HG02610 (cell line): ENCODE measurements at regions not wholly inside any gene's neighbourhood (a gene's known extent, or its start where the extent isn't known, plus 50 kb on each side); places are given as distances from the start of the nearest gene placed in this dataset.
"Not testable (repeated sequence)": the region's sequence is repeated elsewhere in the genome, so short reads cannot be mapped to it uniquely, and the experiment has no call there.

ENCODE experiments used
- ATAC-seq: cut with Tn5 transposase; IDR thresholded peaks from one replicate; pipeline ENCODE4 v1.9.1; 2021; ENCODE audit warnings: mild to moderate bottlenecking, moderate library complexity; ENCODE audit not compliant: unreplicated experiment

DNA sequence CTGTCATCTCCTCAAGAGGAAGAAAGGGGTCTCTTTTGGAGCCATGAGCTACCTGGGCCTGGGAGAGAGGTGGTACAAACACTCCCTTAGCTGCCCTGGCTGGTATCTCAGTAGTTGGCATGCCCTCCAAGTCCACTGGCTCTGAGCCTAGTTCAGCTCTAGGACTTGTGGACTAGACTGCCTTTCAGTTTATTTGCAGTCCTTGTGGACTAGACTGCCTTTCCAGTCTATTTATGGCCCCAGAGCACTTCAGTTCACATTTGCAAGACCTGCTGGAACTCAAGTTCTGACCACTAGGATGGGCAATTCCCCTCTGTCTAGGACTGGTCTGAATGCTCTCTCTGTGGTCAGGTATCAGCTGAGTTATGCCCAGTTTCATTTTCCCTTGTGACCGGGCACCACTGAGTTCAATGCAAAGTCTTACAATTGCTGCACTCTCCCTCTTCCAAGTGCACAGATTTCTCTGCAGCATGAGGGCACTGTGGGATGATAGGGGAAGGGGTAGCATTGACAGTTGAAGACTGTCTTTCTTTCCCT is 1019.0 kb downstream of the TAF11L14 start:
- ATAC-seq: peak; percentile 77

DNA sequence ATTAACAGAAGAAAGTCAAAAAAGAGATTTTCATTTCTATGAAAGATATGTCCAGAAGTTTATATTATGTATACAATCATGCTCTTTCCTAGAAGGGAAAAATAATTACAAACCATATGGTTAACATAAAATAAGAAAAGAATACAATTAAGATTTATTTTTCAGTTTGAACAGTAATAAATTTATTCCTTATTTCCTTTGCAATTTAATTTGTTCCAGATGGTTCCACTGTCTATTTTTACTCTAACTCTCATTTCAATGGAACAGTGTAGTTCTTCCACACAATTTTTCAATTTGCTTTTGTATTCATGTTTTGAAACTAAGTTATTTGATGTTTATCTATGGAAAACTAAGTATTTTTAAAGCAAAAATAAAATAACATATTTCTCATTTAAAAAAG is 1026.3 kb downstream of the TAF11L14 start:
- ATAC-seq: no peak

DNA sequence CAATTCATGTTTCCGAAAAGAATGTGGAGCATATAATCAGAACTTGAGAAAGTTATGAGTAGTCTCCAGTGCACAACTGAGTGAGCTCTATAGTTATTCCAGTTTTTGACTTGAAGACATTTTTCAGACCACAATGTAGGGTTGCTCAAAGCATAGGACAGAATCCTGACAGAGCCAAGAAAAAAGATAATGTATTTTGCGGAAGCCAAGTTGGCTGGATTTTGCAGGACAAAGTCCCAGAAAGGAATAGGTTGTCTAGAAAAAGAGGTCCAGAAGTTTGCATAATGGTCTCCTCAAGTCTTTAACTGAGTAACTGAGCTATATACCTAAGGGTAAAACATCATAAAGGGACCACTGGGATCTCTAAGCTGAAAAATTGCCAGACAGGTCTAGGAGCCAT is 1028.0 kb downstream of the TAF11L14 start:
- no peak for ATAC-seq

DNA sequence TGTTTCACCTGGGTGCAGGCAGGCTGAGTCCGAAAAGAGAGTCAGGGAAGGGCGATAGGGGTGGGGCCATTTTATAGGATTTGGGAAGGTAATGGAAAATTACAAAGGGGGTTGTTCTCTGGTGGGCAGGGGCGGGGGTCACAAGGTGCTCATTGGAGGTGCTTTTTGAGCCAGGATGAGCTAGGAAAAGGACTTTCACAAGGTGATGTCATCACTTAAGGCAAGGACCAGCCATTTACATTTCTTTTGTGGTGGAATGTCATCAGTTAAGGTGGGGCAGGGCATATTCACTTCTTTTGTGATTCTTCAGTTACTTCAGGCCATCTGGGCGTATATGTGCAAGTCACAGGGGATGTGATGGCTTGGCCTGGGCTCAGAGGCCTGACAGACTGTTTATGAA is 1040.0 kb downstream of the TAF11L14 start:
- not testable (repeated sequence) for ATAC-seq

DNA sequence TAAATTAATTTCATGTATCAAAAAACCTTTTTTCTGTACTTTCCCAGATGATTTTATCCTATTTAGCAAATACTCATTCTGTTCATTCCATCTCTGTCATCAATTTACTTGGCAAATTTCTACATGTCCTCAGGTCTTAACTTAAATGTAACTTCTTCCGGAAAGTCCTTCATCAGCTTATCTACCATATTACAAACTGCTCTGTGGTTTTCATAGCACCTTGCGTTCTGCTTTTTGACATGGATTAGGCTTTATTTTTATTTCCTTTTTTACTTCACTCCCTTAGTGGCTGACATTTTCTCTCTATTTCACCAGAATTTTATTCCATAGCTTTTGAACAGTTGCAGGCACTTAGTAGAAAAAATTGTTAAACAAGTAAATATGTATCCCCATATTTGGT is 1040.8 kb downstream of the TAF11L14 start:
- ATAC-seq: no peak

DNA sequence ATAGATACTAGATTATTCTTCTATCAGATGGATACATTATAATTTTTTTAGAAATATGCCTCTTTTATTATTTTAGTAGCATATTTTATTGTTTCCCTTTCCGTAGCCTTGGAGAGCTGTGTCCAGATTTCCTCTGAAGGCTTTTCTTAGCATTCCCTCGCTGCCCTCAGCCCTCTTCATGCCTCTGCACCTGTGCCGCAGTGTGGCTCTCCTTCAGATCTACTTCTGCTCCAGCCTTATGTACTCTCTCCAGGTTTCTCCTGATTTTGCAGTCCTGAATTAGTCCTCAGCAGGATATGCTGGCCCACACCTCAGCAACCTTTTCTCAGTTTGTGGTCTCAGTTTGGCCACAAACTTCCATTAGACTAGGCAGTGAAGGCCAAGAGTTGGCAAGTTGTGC is 1052.0 kb downstream of the TAF11L14 start:
- ATAC-seq: no peak

DNA sequence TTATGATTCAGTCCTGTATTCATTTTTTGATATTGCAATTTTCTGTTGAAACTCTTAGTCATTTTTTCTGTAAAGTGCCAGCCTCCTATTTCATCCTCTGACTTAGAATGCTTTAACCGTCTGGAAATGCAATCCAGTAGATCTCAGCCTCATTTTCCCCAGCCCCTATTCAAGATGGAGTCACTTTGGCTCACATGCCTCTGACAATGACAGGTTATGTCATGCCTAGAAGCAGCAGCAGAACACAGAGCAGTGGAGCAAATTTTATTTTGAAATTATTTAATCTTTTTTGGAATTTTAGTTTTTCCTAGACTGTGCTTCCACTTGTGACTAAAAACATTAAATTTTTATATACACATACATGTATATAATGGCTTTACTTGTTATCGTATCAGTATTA is 1053.2 kb downstream of the TAF11L14 start:
- no peak for ATAC-seq

DNA sequence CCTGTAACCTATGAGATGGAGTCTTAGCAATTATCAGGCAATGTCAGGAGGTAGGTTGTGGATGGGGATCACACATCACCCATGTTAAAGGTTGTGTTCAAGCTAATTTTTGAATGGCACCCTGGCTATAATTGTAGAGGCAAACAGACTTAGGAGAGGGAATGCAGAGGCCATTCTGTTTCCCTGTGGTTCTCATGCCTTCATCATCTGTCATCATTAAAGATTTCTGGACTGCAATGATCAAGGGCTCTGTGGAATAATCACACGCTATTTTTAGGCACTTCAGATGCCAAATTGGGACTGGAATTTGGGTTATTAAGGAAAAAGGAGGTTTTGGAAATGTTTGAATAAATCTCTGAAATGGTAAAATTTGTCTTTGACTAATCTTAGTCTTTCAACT is 1065.4 kb downstream of the TAF11L14 start:
- no peak for ATAC-seq

DNA sequence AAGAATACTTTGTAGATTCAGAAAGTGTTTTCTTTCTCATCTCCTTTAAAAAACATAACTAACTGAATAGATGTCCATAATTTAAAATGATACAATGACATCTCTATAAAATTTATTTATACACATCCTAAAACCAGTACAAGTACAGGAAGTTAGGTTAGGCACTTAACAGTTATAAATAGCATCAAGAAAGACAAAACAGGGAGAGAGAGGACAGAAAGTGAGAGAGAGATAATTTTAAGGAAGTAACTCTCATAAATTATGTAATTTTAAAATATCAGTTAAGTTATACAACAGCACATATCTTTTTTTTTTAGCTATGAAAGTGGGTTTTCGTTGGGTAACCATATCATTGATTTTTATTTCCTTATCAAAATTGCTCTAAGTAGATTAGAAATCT is 1068.6 kb downstream of the TAF11L14 start:
- ATAC-seq: no peak

DNA sequence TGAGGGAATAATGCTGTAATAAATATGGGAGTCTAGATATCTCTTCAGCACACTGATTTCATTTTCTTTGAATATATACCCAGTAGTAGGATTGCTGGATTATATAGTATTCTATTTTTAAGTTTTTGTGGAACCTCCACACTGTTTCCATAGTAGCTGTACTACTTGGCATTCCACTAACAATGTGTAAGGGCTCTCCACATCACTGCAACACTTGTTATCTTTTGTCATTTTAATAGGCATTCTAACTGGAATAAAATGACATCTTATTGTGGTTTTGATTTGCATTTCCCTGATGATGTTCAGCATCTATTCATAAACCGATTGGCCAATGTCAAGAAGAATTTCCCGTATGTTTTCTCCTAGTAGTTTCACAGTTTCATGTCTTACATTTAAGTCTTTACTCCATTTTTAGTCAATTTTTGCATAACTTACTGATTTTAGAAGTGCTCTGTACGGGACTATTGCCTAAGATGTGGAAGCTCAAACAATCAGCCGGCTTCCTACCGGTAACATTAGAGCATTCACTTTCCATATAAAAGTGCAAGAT is 1078.8 kb downstream of the TAF11L14 start:
- ATAC-seq: no peak

DNA sequence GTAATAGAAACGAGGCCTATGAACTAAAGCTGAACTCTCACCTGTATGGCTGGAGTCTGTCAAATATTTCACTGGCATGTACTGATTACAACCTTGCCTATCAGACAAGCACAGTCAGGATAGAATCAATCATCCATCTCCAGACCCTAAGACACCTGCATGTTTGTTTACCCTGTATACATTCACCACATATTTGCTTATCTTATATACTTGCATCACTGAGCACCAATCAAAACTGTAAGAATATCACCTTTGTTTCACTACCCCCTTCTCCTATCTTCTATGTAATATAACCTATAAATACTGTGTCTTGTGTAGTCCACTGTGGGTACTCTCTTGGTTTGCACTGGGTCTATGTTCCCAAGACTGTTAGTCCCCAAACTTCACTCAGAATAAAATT is 1085.7 kb downstream of the TAF11L14 start:
- peak; percentile 35 for ATAC-seq

DNA sequence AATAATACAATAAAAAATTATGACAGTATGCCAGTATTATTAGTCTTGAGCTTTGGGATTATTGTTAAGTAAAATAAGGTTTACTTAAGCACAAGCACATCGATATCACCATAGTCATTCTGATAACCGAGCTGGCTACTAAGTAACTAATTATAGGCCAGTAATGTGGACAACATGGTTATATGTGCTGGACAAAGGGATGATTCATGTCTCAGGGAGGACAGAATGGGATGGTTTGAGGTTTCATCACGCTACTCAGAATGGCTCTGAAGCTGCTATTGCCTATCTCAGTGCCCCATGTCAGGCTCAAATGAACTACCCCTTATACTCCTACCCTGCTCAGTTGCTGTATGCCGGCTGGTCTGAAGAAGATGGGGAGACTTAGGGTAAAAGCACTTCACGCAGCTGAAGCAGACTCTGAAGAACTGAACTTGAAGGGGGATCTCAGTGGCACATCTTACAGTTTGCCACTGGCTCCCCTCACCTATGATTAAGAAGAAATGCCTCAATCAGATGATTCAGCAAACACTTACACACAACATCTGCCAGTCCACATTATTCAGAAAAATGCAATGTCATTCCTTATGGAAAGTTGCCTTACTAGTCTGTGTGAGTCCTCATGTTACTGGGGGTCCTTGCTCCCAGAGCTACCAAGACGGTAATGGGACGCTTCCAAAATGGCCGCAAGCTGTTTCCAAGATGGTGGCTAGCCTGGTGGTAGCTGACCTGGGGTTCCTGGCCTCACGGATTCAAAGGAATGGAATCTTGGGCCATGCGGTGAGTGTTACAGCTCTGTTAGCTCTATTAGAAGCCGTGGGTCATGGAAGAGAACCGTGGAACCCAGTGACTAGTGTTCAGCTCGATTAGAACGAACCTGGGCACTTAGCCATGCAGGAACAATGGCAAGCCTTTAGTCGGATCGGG is 1098.6 kb downstream of the TAF11L14 start:
- no peak for ATAC-seq

DNA sequence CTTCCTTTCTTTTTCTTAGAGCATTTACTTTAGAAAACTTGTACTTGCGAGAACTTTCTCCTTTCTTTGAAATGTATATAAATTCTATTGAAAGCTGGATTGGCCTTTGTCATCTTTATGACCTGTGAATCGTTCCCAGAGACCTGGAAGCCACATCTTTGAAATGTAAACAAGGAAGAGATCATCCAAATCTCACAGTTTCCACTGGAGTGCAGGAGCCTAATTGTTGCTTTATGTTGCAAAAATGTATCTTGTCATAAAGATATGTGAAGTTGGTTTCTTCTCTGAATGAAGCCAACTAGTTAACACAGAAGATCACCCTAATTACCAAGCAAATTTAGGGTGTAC is 1101.8 kb downstream of the TAF11L14 start:
- no peak for ATAC-seq

DNA sequence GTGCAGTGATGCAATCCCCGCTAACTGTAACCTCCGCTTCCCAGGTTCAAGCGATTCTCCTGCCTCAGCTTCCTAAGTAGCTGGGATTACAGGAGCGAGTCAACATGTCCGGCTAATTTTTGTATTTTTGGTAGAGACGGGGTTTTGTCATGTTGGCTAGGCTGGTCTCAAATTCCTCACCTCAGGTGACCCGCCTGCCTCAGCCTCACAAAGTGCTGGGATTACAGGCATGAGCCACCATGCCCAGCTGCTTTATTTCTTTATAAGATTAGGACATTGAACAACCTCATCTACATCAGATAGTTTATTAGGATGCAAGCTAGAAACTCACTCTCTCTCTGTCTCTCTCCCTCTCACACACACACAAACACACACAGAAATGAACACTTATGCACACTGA is 1102.5 kb downstream of the TAF11L14 start:
- ATAC-seq: not testable (repeated sequence)

DNA sequence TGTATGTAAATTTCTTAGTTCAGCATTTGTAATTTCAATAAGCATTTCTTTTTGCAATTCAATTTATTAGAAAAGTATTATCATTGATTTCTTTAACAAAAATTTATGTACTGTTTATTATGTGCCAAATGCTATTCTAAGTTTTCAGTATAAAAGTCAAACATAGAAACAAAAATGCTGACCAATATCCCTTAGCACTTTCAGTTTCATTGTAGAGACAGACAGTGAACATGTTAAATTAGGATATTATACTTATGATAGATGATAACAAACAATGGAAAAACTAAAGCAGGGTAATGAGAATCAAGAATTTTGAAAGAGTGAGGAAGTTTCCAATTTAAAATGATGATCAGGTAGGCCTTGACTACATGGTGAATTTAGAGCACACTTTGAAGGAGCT is 1106.0 kb downstream of the TAF11L14 start:
- ATAC-seq: peak; percentile 40

DNA sequence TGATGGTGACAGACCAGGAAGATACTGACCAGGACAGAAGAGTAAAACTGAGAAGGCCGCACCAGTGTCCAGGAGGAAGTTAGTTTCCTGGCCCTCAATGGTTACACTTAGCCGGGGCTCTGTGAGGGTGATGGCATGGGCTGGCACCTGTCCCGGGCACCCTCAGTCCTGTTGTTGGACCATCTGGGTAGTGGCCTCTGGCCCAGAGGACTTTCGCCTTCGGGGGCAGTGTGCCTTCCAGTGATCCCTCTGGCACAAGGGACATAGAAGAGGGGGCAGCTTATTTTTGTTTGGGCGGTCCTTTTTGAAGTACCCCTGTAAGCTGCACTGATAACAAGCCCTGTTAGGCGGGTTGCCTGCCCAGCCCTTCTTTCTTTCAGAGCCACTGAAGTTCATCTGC is 1108.6 kb downstream of the TAF11L14 start:
- ATAC-seq: no peak

DNA sequence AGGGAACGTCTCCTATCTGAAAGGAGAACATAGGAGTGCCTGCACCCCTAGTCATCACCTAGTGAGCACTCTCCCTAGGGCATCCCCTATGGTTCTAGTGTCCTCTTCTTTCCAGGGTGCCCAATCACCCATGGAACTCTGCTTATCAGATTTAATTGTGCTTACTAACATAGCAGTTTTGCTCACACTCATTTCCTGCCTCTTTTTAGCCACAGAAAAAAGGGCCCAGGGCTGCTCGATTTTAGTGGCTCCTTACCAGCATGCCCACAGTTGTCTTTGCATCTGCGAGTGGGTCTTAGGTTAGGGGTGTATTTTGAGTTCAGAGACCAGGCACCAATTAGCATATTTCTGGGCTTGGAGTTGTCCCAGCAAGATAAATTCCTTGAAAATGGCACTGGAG is 1110.2 kb downstream of the TAF11L14 start:
- no peak for ATAC-seq

DNA sequence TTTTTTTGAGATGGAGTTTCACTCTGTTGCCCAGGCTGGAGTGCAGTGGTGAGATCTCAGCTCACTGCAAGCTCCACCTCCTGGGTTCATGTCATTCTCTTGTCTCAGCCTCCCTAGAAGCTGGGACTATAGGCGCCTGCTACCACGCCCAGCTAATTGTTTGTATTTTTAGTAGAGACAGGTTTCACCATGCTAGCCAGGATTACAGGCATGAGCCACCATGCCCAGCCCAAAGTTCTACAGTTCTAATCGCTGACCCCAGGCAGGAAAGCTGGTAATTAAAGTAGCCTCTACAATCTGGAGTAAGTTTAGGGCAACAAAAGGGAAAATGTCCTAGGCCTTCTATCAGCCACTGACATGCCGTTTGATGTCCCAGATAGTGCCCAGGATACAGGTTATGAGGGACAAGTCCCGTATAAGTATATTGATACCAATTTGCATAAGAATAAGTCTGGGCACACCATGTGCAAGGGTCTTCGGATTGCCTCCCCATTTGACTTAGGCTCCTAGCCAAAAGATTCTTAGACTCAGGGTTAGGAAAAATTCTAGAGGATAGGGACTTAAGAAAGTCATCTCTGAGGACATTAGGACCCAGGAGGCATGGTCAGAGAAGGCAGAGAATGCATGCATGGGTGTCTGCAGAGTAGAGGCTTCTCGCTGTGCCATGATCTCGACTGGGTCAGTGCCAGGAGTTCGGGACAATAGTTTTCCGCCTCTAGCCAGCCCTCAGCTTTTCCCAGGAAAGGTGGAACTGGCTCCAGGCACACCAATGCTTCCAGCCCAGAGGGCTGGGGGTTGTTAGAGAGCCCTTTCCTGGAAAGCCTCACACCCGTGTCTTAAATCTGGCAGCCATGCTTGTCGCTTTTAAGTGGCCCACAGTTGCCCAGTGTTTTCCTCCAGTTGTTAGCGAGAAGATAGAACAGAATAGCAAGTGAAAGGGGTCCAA is 1111.1 kb downstream of the TAF11L14 start:
- ATAC-seq: peak; percentile 21

DNA sequence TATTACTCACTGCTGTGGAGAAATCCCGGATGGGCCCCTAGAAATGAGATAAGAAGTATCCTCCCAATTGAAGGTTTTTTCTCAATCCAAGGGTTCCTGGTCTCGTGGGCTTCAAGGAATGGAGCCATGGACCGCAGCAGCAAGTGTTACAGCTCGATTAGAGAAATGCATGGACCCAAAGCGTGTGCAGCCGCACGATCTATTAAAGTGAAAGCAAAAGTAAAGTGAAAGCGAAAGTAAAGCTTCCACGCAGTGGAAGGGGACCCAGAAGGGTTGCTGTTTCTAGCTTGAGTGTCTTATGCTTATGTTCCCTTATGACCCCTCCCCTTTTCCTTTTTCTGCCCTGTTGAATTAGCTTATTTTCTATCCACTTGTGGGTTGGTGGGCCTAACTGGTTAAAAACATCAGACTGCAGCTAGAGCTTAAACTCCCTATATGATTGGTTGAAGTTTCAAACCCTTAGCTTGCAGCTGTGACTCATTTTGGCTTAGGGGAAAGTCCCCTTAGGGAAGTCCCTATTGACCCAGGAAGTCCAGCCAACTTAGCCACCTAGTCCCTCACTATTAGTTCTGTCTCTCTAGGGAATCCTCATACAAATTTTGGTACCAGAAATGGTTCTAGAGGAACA is 1111.8 kb downstream of the TAF11L14 start:
- ATAC-seq: peak; percentile 76

DNA sequence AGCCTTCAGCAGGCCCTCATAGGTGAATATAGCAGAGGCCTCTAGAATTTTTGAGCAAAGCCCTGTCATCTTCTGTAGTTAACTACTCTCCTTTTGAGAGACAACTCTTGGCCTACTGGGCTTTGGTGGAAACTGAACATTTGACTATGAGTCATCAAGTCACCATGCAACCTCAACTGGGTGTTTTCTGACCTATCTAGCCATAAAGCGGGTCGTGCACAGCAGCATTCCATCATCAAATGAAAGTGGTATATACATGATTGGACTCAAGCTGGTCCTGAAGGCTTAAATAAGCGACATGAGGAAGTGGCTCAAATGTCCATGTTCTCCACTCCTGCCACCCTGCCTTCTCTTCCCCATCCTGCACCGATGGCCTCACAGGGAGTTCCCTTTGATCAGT is 1115.5 kb downstream of the TAF11L14 start:
- peak; percentile 65 for ATAC-seq

DNA sequence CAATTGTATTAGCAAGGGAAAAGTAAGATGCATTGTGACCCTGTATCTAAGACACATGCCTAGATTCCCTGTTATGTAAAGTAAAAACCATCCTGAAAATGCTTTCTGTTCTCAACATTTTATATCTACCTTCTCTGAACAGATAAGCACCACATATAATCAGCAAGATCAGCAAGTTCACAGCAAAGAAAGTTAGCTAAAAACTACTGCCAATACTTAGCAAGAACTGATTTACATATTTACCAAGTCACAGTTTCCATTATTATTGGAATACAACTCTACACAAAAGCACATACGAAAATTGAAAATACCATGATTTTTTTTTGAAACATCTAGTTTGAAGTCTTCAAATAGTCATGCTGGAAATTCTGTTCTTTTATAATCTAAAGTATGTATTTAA is 1118.1 kb downstream of the TAF11L14 start:
- no peak for ATAC-seq
